ENCODE measurements at regions not wholly inside any gene's neighbourhood (a gene's known extent, or its start where the extent isn't known, plus 50 kb on each side); places are given as distances from the start of the nearest gene placed in this dataset.

DNA sequence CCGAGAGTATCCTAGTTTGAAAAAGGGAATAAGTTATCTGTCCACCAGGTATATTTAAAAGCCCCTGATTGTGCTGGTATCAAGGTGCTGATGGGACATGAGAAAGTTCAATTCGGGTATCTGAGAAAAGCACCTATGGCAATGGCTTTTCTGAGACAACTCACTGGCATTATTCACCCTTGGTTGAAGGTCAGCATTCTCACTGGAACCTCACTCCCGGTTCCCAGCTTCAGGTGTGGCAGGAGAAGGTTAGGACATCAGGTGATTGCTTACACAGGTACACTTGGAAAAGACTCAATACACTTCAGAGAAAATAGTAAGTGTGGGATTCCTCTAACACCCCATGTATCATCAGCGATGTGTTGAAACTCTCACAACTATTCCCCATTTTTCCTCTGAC lies 643.1 kb downstream of the INHBA start:
- H3K9ac ChIP-seq (ENCODE audit: insufficient read depth, low read length, poor library complexity, severe bottlenecking): no peak overlapping the region
- peaks cover 0 to 3% of the 10 kb centered on the region in 2 donors for H3K4me1 ChIP-seq (ENCODE audit: control insufficient read depth in 1 of 2, insufficient read depth in 2 of 2, low read length in 2 of 2)
- H2AFZ ChIP-seq (ENCODE audit: insufficient read depth, low read depth, low read length, poor library complexity, severe bottlenecking): no peak overlapping the region
- H3K4me3 Mint-ChIP-seq: no peak overlapping the region
- no peak overlapping the region for H3K27ac ChIP-seq (ENCODE audit: low read depth in 1 of 2, low read length in 2 of 2)
- no peaks in the 10 kb centered on the region for H3K27me3 ChIP-seq (ENCODE audit: control insufficient read depth in 2 of 2, insufficient read depth in 2 of 2, low read length in 2 of 2)
- H3K9me3 Mint-ChIP-seq: peaks cover 9 to 32% (median 10%) of the 10 kb centered on the region in 7 donors
- H3K27me3 Mint-ChIP-seq (ENCODE audit: low read depth in 3 of 3): peaks cover 0 to 1% (median 0%) of the 10 kb centered on the region in 3 donors
- H3K27ac Mint-ChIP-seq: no peak overlapping the region
- H3K36me3 Mint-ChIP-seq: no peaks in the 10 kb centered on the region
- intact Hi-C loops (cut with micrococcal nuclease): no loop called here
- H3K4me1 Mint-ChIP-seq: peaks cover 5% of the 10 kb centered on the region
- no peak overlapping the region for H3K4me3 ChIP-seq (replicated peaks in 1 of 3; ENCODE audit: low read depth in 2 of 3, low read length in 3 of 3)
- H3K4me2 ChIP-seq (replicated peaks; ENCODE audit: extremely low read depth, low read length, poor library complexity, severe bottlenecking): no peak overlapping the region
- DNase-seq: no peak
- no CpG with 5 or more reads among the region's 4 CpGs for WGBS (ENCODE audit: insufficient coverage)
- TF ChIP-seq, protein P1, sequence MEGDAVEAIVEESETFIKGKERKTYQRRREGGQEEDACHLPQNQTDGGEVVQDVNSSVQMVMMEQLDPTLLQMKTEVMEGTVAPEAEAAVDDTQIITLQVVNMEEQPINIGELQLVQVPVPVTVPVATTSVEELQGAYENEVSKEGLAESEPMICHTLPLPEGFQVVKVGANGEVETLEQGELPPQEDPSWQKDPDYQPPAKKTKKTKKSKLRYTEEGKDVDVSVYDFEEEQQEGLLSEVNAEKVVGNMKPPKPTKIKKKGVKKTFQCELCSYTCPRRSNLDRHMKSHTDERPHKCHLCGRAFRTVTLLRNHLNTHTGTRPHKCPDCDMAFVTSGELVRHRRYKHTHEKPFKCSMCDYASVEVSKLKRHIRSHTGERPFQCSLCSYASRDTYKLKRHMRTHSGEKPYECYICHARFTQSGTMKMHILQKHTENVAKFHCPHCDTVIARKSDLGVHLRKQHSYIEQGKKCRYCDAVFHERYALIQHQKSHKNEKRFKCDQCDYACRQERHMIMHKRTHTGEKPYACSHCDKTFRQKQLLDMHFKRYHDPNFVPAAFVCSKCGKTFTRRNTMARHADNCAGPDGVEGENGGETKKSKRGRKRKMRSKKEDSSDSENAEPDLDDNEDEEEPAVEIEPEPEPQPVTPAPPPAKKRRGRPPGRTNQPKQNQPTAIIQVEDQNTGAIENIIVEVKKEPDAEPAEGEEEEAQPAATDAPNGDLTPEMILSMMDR (IDR thresholded peaks at IDR 0.05): no peak
- no peaks in the 10 kb centered on the region for H4K20me1 ChIP-seq (ENCODE audit: insufficient read depth, low read length)
- no peaks in the 10 kb centered on the region for H3K79me2 ChIP-seq (ENCODE audit: insufficient read depth, low read length)
- H3K36me3 ChIP-seq (replicated peaks in 1 of 2; ENCODE audit: control insufficient read depth in 1 of 2, insufficient read depth in 2 of 2, low read length in 2 of 2): no peaks in the 10 kb centered on the region
- peaks cover 0 to 11% of the 10 kb centered on the region in 2 donors for H3K9me3 ChIP-seq (replicated peaks in 1 of 2; ENCODE audit: control insufficient read depth in 1 of 2, insufficient read depth in 1 of 2, low read length in 2 of 2)

DNA sequence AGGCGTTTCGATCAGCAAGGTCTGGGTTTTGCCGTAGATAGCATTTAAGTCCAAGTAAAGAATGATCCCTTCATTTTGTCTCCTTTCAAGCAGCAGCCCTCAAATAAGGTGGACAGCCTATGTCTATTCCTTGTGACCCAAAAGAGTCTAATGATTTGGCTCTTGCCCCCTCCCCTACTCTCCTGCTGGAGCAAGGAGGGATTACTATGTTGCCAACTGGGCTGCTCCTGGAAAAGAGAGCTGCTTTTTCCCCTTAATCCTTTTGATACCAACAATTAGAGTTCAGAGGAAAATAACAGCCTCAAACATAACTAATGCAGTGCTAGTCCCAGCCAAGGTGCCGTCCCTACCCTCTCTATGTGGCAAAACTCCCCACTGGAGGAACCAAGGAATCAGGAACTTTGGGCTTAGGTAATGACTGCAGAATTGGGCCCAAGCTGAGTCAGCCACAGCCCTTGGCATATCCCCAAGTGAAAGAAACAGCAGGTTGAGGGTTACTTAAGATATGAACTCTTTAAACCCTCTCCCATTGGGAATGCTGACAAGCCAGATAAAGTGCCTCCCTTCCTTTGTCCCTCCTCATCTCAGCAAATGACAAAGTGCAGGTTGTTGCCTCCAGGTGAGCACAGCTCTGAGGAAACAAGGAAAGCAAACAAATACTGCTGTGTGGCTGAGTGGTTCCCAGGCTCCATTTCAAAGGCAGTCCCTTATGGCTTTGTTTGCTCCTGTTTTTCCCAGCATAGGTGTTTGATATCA lies 643.7 kb downstream of the INHBA start:
- Histone ChIP-seq H3K4me1 (ENCODE audit: control insufficient read depth in 1 of 2, insufficient read depth in 2 of 2, low read length in 2 of 2) (peaks cover 0 to 3% of the 10 kb centered on the region in 2 donors), H3K36me3 (replicated peaks in 1 of 2; ENCODE audit: control insufficient read depth in 1 of 2, insufficient read depth in 2 of 2, low read length in 2 of 2) (no peaks in the 10 kb centered on the region), H3K9me3 (replicated peaks in 1 of 2; ENCODE audit: control insufficient read depth in 1 of 2, insufficient read depth in 1 of 2, low read length in 2 of 2) (peaks cover 0 to 11% of the 10 kb centered on the region in 2 donors), H3K4me3 (replicated peaks in 1 of 3; ENCODE audit: low read depth in 2 of 3, low read length in 3 of 3) (no peak overlapping the region), H4K20me1 (ENCODE audit: insufficient read depth, low read length) (no peaks in the 10 kb centered on the region), H2AFZ (ENCODE audit: insufficient read depth, low read depth, low read length, poor library complexity, severe bottlenecking) (no peak overlapping the region), H3K27ac (ENCODE audit: low read depth in 1 of 2, low read length in 2 of 2) (no peak overlapping the region), H3K27me3 (ENCODE audit: control insufficient read depth in 2 of 2, insufficient read depth in 2 of 2, low read length in 2 of 2) (no peaks in the 10 kb centered on the region), H3K4me2 (replicated peaks; ENCODE audit: extremely low read depth, low read length, poor library complexity, severe bottlenecking) (no peak overlapping the region), H3K9ac (ENCODE audit: insufficient read depth, low read length, poor library complexity, severe bottlenecking) (no peak overlapping the region), H3K79me2 (ENCODE audit: insufficient read depth, low read length) (no peaks in the 10 kb centered on the region)
- Mint-ChIP-seq H3K27ac (no peak overlapping the region), H3K4me1 (peaks cover 5% of the 10 kb centered on the region), H3K4me3 (no peak overlapping the region), H3K36me3 (no peaks in the 10 kb centered on the region), H3K9me3 (peaks cover 9 to 30% (median 11%) of the 10 kb centered on the region in 7 donors), H3K27me3 (ENCODE audit: low read depth in 3 of 3) (peaks cover 0 to 1% (median 0%) of the 10 kb centered on the region in 3 donors)
- TF ChIP-seq, protein P1 (IDR thresholded peaks at IDR 0.05): no peak
- intact Hi-C loops (cut with micrococcal nuclease): no loop called here
- WGBS (ENCODE audit: insufficient coverage): 100% methylated on average over 3 of the region's 4 CpGs
- DNase-seq: no peak

Measured in CD14-positive monocyte (primary cell).